ENCODE measurements at regions not wholly inside any gene's neighbourhood (a gene's known extent, or its start where the extent isn't known, plus 50 kb on each side); places are given as distances from the start of the nearest gene placed in this dataset.

GRCh38 chr1:82600314-82600713 is 799.6 kb downstream of the ADGRL2 start:
- TF ChIP-seq EP300 (IDR thresholded peaks at IDR 0.05) (no peak), POLR2AphosphoS5 (IDR thresholded peaks at IDR 0.05) (no peak), CTCF (IDR thresholded peaks at IDR 0.05) (no peak), POLR2A (IDR thresholded peaks at IDR 0.05) (no peak)
- Histone ChIP-seq H3K27me3 (no peaks in the 10 kb centered on the region), H3K36me3 (no peaks in the 10 kb centered on the region), H3K9me3 (no peaks in the 10 kb centered on the region), H3K27ac (no peak overlapping the region), H3K4me1 (no peaks in the 10 kb centered on the region), H3K4me3 (no peak overlapping the region)
- no peak for DNase-seq (ENCODE audit: low spot score in 2 of 2)

GRCh38 chr1:82598812-82599211 is 798.1 kb downstream of the ADGRL2 start:
- no peaks in the 10 kb centered on the region for H3K9me3 ChIP-seq
- DNase-seq (ENCODE audit: low spot score in 2 of 2), result no peak
- TF ChIP-seq POLR2AphosphoS5 (IDR thresholded peaks at IDR 0.05) (no peak), CTCF (IDR thresholded peaks at IDR 0.05) (no peak), EP300 (IDR thresholded peaks at IDR 0.05) (no peak), POLR2A (IDR thresholded peaks at IDR 0.05) (no peak)
- no peak overlapping the region for H3K4me3 ChIP-seq
- no peak overlapping the region for H3K27ac ChIP-seq
- no peaks in the 10 kb centered on the region for H3K4me1 ChIP-seq
- no peaks in the 10 kb centered on the region for H3K27me3 ChIP-seq
- H3K36me3 ChIP-seq, result no peaks in the 10 kb centered on the region

- Histone ChIP-seq H3K36me3 (no peaks in the 10 kb centered on the region), H3K27me3 (no peaks in the 10 kb centered on the region), H3K27ac (no peak overlapping the region), H3K9me3 (no peaks in the 10 kb centered on the region), H3K4me3 (no peak overlapping the region), H3K4me1 (no peaks in the 10 kb centered on the region)
- DNase-seq (ENCODE audit: low spot score in 2 of 2), result no peak
- no peak for TF ChIP-seq POLR2A (IDR thresholded peaks at IDR 0.05)
- no peak for TF ChIP-seq CTCF (IDR thresholded peaks at IDR 0.05)
- TF ChIP-seq POLR2AphosphoS5 (IDR thresholded peaks at IDR 0.05), result no peak
- no peak for TF ChIP-seq EP300 (IDR thresholded peaks at IDR 0.05)
Measured at GRCh38 chr1:82598337-82598736, 797.6 kb downstream of the ADGRL2 start.

GRCh38 chr1:82597649-82598048 is 796.9 kb downstream of the ADGRL2 start:
- 54% methylated on average over 3 of the region's 3 CpGs for WGBS

GRCh38 chr1:82597141-82597540 is 796.4 kb downstream of the ADGRL2 start:
- Histone ChIP-seq H3K9me3 (no peaks in the 10 kb centered on the region), H3K4me3 (no peak overlapping the region), H3K27me3 (no peaks in the 10 kb centered on the region), H3K27ac (no peak overlapping the region), H3K4me1 (no peaks in the 10 kb centered on the region), H3K36me3 (no peaks in the 10 kb centered on the region)
- 93% methylated on average over 1 of the region's 1 CpG for WGBS
- DNase-seq (ENCODE audit: low spot score in 2 of 2), result no peak
- no peak for TF ChIP-seq CTCF (IDR thresholded peaks at IDR 0.05)
- TF ChIP-seq POLR2A (IDR thresholded peaks at IDR 0.05), result no peak
- no peak for TF ChIP-seq EP300 (IDR thresholded peaks at IDR 0.05)
- no peak for TF ChIP-seq POLR2AphosphoS5 (IDR thresholded peaks at IDR 0.05)

More at GRCh38 chr1:82597649-82598048, 796.9 kb downstream of the ADGRL2 start:
- TF ChIP-seq POLR2AphosphoS5 (IDR thresholded peaks at IDR 0.05), result no peak
- no peak for TF ChIP-seq POLR2A (IDR thresholded peaks at IDR 0.05)
- no peak for TF ChIP-seq EP300 (IDR thresholded peaks at IDR 0.05)
- no peak for TF ChIP-seq CTCF (IDR thresholded peaks at IDR 0.05)
- H3K36me3 ChIP-seq, result no peaks in the 10 kb centered on the region
- H3K4me1 ChIP-seq, result no peaks in the 10 kb centered on the region
- H3K27me3 ChIP-seq, result no peaks in the 10 kb centered on the region
- DNase-seq (ENCODE audit: low spot score in 2 of 2), result no peak
- H3K27ac ChIP-seq, result no peak overlapping the region
- no peak overlapping the region for H3K4me3 ChIP-seq
- H3K9me3 ChIP-seq, result no peaks in the 10 kb centered on the region

All from suprapubic skin (tissue), 4 donors.